Fibroblast of skin of back (primary cell): ENCODE measurements at regions not wholly inside any gene's neighbourhood (a gene's known extent, or its start where the extent isn't known, plus 50 kb on each side); places are given as distances from the start of the nearest gene placed in this dataset.
"Not testable (repeated sequence)": the region's sequence is repeated elsewhere in the genome, so short reads cannot be mapped to it uniquely, and the experiment has no call there.

Source experiments
- DNase-seq: peaks from one replicate; pipeline ENCODE4 v3.0.0-alpha.2; 2013

DNA sequence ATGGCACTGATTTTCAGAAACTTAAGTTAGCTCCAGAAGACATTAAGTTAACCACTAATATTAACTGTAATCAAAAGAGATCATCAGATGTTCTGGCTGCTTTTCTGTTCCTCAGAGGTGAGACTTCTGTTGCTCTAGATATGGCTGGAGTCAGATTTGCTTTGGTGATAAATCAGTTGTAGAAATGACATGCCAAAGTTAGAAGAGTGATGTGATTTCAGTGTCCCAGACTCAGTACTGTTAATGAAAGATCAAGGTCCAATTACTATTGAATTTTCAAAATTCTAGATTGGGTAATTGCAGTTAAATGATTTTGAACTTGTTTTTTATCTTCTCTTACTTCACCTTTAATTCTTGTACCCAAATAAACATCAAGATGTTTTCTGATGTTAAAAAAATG is 402.4 kb upstream of the SYNCRIP start:
- no peak for DNase-seq

DNA sequence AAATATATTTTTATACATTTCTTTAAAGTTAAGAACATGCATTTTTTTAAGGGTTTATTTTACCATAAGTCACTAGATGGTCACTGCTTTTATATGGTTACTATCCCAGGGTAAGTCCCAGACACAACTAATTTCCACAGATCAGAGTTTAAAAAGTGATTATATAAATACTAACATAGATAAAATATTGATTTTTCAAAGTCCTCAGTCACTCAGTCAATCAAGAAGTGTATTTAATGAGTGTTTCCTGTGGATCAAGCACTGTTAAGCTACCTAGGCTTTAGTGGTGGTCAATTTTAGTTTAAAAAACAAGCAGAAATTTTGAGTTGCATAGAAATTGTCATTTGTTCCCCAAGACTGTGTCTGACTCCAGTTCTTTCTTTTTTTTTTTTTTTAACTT is 399.5 kb upstream of the SYNCRIP start:
- no peak for DNase-seq

- DNase-seq = no peak
Measured at GRCh38 chr6:86031713-86032112, 389.0 kb upstream of the SYNCRIP start.

DNA sequence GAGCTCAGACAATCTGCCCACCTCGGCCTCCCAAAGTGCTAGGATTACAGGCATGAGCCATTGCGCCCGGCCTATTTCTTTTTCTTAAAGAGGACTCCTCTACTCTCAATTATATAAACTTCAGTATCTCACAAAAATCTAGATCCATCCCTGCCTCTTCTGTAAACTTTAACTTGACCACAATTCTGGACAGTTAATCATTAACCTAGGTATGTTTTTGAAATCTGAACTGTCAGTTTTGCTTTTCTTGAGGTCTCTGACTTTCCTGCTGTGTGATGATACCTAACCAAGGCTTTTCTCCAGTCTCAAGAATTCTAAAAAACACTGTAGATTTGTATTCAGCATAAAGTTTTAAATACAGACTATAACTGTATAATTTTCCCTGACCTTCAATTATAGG is 388.2 kb upstream of the SYNCRIP start:
- no peak for DNase-seq

- no peak for DNase-seq
Measured at GRCh38 chr6:86028776-86029175, 386.1 kb upstream of the SYNCRIP start.

- DNase-seq = not testable (repeated sequence)
Measured at GRCh38 chr6:86026890-86027289, 384.2 kb upstream of the SYNCRIP start.

GRCh38 chr6:86017236-86017635 is 374.6 kb upstream of the SYNCRIP start:
- no peak for DNase-seq

DNA sequence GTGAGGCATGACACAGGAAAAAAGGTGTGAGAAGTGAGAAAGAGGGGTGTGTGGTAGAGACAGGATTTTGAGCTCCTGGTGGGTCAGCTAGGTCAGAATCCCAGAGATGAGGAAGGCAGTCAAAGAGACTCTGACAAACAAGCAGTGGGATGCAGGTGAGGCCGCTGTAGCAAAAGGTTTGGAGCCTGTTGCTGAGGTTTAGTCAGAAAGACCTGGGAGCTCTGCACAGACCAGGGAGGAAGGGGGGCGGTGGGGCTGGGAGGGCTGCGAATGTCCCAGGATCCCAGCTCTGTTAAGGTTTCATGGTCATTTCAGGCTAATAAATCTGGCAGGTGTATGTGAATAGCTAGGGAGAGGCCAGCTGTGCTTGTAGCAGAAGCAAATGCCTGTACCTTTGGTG is 373.9 kb upstream of the SYNCRIP start:
- no peak for DNase-seq

DNA sequence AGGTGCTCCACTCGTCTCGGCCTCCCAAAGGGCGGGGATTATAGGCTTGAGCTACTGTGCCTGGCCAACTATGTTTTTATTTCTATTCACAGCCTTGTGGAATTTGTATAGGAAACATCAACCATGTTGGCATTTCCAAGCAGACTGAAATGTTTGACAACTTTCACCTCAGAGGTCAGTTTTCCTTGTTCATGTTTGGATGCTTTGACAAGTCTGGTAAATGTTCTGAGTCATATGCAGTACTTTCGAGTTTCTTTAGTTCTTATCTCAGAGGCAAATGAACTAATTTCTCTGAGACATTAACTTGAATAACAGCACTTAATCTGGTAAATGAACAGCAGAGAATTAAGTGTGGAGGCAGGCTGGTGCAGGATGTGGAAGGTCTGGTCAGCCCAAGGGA is 373.4 kb upstream of the SYNCRIP start:
- no peak for DNase-seq

DNA sequence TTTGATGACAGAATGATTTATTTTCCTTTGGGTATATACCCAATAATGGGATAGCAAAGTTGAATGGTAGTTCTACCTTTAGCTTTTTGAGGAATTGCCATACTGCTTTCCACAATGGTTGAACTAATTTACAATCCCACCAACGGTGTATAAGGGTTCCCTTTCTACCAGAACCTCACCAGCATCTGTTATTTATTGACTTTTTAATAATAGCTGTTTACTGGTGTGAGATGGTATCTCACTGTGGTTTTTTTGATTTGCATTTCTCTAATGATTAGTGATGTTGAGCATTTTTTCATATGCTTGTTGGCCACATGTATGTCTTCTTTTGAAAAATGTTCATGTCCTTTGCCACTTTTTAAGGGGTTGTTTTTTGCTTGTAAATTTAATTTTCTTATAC is 370.3 kb upstream of the SYNCRIP start:
- DNase-seq = not testable (repeated sequence)

GRCh38 chr6:86010915-86011786 is 368.5 kb upstream of the SYNCRIP start:
- no peak for DNase-seq

DNA sequence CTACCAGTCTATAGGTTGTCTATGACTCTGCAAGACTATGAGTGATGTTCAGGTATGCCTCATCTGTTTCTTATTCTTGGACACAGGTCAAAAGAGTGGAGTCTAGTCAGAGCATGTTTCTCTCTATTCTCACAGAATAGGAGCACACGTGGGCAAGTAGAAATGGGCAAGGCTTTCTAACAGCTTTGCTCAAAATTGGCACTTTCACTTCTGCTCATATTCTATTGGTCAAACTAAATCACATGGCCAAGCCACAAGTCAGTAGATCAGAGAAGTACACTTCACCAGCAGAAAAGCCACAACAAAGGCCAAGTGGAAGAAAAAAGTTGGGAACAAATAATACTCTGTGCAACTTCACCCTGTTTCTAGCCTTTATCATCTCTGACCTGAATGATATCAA is 354.5 kb upstream of the SYNCRIP start:
- DNase-seq = no peak

- no peak for DNase-seq
Measured at GRCh38 chr6:85996034-85996375, 353.3 kb upstream of the SYNCRIP start.

DNA sequence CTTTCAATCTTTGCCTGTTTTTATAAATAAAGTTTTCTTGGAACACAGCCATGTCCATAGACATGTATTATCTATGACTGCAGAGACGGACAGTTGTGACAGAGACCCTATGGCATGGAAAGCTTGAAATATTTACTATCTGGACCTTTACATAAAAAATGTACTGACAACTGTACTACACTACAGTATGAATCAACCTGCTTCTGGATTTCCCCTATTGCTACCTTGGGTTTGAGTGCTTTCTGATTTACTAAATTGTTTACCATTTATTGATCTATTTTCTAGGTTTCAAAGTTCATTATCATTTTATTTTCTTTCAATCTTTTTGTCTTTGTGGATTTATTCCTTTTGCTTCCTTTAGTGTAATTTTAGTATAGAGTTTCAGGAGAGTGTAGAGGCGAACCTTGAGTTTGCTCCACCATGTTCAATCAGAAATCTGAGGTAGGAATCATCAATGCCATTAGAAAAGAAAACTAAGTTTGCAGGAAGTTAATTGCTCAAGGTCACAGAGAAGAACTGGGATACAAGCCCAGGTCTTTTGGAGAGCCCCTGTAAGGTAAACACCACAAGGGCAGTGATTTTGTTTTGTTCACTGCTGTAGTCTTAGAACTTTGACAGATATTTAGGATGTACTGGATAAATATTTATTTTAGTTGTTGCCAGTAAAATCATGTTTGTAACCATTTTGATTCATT is 352.8 kb upstream of the SYNCRIP start:
- no peak for DNase-seq

GRCh38 chr6:85986681-85987080 is 344.0 kb upstream of the SYNCRIP start:
- DNase-seq = no peak

DNA sequence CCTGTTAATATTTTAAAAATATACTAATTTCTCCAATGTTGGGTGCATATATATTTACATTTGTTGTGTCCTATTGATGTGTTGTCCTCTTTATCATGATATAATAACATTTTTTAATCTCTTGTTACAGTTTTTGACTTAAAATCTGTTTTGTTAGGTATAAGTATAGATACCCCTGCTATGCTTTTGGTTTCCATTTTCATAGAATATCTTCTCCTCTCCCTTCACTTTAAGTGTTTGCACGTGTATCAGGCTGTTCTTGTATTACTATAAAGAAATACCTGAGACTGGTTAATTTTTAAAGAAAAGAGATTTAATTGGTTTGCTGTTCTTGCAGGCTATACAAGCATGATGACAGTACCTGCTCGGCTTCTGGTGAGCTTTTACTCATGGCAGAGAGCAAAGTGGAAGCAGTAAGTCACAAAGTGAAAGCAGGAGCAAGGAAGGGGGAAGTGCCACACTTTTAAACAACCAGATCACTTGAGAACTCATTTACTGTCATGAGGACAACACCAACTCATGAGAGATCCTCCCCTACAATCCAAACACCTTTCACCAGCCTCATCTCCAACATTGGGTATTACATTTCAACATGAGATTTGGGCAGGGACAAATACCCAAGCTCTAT is 340.5 kb upstream of the SYNCRIP start:
- DNase-seq = no peak

- DNase-seq = no peak
Measured at GRCh38 chr6:85977661-85978060, 335.0 kb upstream of the SYNCRIP start.

DNA sequence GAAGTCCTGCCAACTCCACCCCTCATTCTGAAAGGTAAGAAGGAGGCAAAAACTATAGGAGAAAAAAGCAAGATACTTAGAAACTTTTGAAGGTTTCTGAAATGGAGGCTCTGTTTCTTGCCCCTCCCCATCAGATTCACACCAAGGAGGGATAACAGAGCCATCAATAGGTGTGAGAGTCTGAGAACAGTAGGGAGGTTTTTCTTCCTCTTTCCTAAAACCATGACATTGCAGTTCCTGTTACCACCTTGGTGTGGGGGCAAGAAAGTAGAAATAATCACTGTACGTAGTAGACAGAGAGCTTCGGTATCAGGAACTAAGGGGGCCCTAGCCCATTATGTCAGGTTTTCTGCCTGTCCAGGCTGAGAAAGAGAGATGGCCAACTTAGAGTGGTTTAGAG is 333.3 kb upstream of the SYNCRIP start:
- no peak for DNase-seq

- DNase-seq = no peak
Measured at GRCh38 chr6:85971238-85971637, 328.6 kb upstream of the SYNCRIP start.

- no peak for DNase-seq
Measured at GRCh38 chr6:85966828-85967227, 324.1 kb upstream of the SYNCRIP start.

DNA sequence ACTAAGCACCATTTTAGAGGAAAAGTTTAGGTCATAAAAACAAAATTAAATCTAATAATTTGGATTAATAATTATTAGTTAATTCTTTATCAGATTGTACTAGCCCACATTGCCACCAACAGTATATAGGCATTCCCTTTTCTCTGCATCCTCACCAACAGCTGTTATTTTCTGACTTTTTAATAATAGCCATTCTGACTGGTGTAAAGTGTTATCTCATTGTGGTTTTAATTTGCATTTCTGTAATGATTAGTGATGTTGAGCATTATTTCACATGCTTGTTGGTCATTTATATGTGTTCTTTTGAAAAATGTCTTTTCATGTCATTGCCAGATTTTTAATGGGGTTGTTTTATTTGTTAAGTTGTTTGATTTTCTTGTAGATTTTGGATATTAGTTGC is 319.1 kb upstream of the SYNCRIP start:
- no peak for DNase-seq

DNA sequence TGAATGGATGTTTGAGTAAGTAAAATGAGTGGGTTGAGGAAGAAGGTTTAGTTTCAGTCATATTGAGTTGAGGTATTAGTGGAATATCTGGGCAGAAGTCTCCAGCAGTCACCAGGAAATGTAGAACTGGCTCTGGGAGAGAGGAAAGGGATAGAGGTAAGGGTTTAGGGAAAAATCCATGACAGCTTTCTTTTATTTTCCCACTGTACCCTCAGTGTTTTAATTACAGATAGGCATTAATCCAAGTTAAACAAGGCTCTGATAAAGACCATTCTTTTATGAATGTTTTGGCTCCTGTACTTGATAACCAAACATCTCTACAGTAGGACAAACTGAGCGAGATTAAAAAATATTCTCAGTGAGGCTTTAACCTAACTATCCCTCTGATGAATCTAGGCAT is 318.4 kb upstream of the SYNCRIP start:
- no peak for DNase-seq

DNA sequence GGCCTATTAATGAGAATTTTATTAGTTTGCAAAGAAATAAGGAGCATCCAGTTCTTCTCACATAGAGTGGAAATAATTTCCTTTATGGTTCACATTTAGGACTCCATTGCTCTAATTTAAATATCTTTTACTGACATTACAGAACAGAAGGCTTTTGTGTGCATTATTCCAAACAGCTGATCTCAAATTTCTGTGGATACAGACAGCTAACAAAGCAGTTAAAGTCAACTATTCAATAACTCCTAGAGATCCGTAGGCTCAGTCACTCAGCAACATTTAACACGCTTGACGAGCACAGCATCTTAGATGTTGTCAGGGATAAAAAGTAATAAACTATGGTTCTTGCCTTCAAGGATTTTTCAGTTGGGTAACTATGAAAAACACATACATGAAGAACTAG is 305.8 kb upstream of the SYNCRIP start:
- DNase-seq = no peak
